DMS 273 treated with DMSO at 0.1 percent for 48 hours (cell line): ENCODE measurements at regions not wholly inside any gene's neighbourhood (a gene's known extent, or its start where the extent isn't known, plus 50 kb on each side); places are given as distances from the start of the nearest gene placed in this dataset.

ENCODE experiments used
- DNase-seq: peaks from one replicate; lab custom pipeline; 2025; lab: John Stamatoyannopoulos, UW

DNA sequence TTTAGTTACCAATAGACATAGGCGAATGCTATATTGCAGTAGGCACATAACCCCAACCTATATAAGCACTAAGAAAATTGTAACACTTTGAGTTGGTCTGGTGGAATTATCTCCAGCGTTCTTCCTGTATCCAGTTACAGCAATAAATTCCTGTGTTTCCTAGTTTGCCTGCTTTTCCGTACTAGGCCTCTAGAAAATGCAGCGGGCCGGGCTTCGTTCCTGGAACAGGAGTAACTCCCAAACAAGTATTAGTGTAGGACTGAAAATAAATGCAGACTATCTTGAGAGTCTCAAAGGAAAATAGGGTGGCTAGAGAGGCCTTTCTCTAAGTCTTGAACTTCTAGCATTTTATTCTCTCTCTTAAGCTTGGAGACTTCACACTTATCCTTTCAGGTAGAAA, 159.8 kb downstream of the OR13H1 start:
- DNase-seq, result no peak

- peak; percentile 91 for DNase-seq
Measured at GRCh38 chrX:131704136-131704695, 160.3 kb downstream of the OR13H1 start.

- no peak for DNase-seq
Measured at GRCh38 chrX:131709553-131709952, 165.7 kb downstream of the OR13H1 start.

- DNase-seq, result no peak
Measured at GRCh38 chrX:131711478-131711867, 167.6 kb downstream of the OR13H1 start.

DNA sequence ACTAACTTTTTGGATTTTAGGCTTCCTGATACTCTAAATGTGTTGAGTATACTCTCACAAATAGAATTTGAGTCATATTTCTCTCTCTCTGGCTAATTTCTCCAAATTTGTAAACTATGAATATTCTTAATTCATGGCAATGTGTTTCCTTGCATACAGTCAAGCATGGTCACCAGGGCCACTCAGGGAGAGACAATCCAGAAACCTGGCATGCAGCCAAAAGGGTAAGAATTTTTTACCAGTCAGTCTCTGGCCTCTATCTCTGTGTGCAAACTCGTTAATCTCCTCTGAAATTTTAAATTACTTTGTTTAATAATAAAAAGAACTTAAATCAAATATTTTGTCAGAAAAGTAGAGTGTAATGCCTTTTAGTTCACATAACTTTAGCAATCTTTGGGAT, 179.8 kb downstream of the OR13H1 start:
- DNase-seq, result no peak

- DNase-seq, result no peak
Measured at GRCh38 chrX:131724292-131724691, 180.4 kb downstream of the OR13H1 start.

DNA sequence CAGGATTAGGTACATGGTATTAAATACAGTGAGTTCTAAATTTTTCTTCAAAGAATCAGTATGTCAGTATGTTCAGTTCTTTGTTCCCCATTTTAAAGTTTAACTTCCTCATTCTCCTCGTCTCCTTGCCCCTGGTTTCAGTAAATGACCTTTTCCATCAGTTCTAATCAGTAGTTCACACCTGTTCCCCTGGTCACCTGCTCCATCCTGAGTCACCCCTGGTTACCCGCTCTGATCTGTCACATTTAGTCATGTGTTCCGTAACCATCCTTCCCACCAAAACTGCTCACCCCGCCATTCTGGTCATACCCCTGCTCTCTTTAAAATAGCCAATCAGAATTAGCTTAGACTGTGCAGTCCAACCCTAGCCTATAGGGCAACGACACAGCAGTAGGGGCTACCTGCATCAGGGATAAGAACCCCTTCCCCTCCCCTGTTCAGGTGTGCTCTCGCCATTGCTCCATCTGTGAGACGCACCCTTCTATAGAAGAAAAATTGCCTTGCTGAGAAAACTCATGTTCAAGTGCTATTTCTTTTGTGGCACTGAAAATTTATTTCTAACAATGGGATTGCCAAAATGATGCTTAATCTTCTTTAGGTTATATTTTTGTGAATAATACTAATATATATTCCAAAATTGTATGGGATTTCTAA, 181.3 kb downstream of the OR13H1 start:
- DNase-seq, result no peak

DNA sequence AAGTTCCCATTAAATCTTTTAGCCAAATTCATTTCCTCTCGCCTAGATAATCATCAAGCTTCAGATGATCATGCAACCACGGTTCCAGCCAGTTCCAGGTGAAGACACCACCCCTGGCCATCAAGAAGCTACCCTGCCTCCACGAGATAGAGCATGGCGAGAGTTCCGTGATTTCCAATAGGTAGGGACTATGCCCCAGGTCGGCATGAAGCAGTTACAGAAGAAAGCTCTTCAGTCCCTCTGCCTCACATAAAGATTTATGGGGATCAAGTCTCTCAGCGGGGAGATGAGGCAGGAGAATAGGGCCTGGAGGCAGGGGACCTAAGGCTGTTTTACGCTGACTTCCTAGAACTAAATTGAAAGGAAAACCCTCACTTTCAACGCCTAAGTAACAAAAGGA, 183.9 kb downstream of the OR13H1 start:
- no peak for DNase-seq

GRCh38 chrX:131728295-131729145, 184.6 kb downstream of the OR13H1 start:
- no peak for DNase-seq

- DNase-seq, result peak; percentile 18
Measured at GRCh38 chrX:131729295-131729694, 185.4 kb downstream of the OR13H1 start.

DNA sequence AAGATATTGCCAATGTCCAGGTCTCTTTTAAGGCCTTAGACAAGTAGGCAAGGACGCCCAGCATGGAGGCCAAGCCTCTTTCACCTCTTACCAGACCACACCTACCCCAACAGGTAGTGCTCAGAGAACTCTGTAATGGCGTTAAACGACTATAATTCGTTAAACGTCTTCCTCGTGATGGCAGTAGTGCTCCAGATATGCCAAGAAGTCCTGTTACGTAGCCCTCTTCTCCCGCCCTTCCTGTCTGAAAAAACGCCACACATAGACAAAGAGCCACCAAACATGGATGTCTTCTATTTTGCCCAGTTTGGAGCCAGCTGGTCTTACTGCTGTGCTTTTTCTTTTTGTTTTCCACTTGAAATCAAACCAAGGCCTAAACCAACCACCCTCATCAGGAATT, 190.7 kb downstream of the OR13H1 start:
- no peak for DNase-seq

DNA sequence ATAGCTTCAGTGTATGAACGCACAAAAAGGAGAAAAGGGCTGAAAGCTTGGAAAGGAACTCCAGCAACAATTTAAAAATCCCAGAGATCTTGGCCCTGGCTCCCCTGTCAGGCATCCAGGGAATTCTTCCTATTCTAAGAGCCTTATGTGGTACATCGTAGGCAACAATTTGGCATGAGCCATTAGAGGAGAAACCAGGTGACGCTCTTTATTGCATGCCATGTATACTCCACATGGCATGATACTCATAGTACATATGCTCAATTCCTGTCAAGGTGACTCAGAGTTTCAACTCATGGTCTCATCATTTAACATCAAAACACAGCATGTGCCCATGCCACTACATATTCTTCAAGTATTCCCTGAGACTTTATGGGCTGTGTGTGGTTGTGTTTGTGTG, 191.3 kb downstream of the OR13H1 start:
- DNase-seq, result no peak

DNA sequence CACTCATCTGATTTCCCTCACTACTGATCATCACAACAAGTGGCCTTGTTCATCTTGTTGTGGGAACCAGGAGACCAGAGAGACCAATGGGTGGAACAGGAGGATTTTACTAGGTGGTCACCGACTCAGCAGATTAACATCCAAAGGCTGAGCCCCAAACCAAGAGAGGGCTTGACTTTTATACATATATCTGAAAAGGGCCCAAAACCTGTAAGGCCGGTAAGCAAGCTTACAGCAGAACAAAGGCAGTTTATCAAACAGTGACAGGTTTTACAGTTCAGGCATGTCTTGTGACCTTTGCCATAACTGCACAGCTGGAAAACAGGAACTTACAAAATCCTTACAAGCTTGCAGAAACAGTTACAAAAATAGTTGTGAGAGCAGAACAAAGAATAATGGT, 195.9 kb downstream of the OR13H1 start:
- DNase-seq, result no peak

- DNase-seq, result no peak
Measured at GRCh38 chrX:131741103-131741581, 197.3 kb downstream of the OR13H1 start.

GRCh38 chrX:131745942-131746489, 202.1 kb downstream of the OR13H1 start:
- no peak for DNase-seq

- peak; percentile 84 for DNase-seq
Measured at GRCh38 chrX:131746491-131746968, 202.7 kb downstream of the OR13H1 start.

GRCh38 chrX:131747173-131747572, 203.3 kb downstream of the OR13H1 start:
- DNase-seq, result peak; percentile 83

- DNase-seq, result peak; percentile 51
Measured at GRCh38 chrX:131752493-131753198, 208.8 kb downstream of the OR13H1 start.

GRCh38 chrX:131762802-131763234, 218.9 kb downstream of the OR13H1 start:
- DNase-seq, result peak; percentile 15

- DNase-seq, result peak; percentile 9
Measured at GRCh38 chrX:131763674-131764073, 219.8 kb downstream of the OR13H1 start.

GRCh38 chrX:131764216-131764615, 220.3 kb downstream of the OR13H1 start:
- DNase-seq, result no peak
